GM21619 (cell line): ENCODE measurements at regions not wholly inside any gene's neighbourhood (a gene's known extent, or its start where the extent isn't known, plus 50 kb on each side); places are given as distances from the start of the nearest gene placed in this dataset.
"Not testable (repeated sequence)": the region's sequence is repeated elsewhere in the genome, so short reads cannot be mapped to it uniquely, and the experiment has no call there.

Source experiments
- ATAC-seq: cut with Tn5 transposase; IDR thresholded peaks from one replicate; pipeline ENCODE4 v1.9.1; 2021; ENCODE audit not compliant: unreplicated experiment

- no peak for ATAC-seq
Measured at GRCh38 chr5:145660897-145661640, 174.1 kb downstream of the PRELID2 start.

- ATAC-seq = no peak
Measured at GRCh38 chr5:145658435-145658834, 176.7 kb downstream of the PRELID2 start.

- ATAC-seq = not testable (repeated sequence)
Measured at GRCh38 chr5:145652700-145653099, 182.4 kb downstream of the PRELID2 start.

- ATAC-seq = not testable (repeated sequence)
Measured at GRCh38 chr5:145647137-145647536, 188.0 kb downstream of the PRELID2 start.

- not testable (repeated sequence) for ATAC-seq
Measured at GRCh38 chr5:145643214-145643613, 191.9 kb downstream of the PRELID2 start.

GRCh38 chr5:145637396-145637795, 197.7 kb downstream of the PRELID2 start:
- ATAC-seq = no peak

- ATAC-seq = no peak
Measured at GRCh38 chr5:145636371-145636770, 198.8 kb downstream of the PRELID2 start.

- ATAC-seq = no peak
Measured at GRCh38 chr5:145633474-145633873, 201.7 kb downstream of the PRELID2 start.

GRCh38 chr5:145632701-145633100, 202.4 kb downstream of the PRELID2 start:
- no peak for ATAC-seq

- no peak for ATAC-seq
Measured at GRCh38 chr5:145629047-145629446, 206.1 kb downstream of the PRELID2 start.

- ATAC-seq = no peak
Measured at GRCh38 chr5:145628525-145628924, 206.6 kb downstream of the PRELID2 start.

- no peak for ATAC-seq
Measured at GRCh38 chr5:145619806-145620310, 215.3 kb downstream of the PRELID2 start.

GRCh38 chr5:145616739-145617138, 218.4 kb downstream of the PRELID2 start:
- ATAC-seq = not testable (repeated sequence)

GRCh38 chr5:145598983-145599382, 236.2 kb downstream of the PRELID2 start:
- no peak for ATAC-seq

GRCh38 chr5:145598184-145598583, 237.0 kb downstream of the PRELID2 start:
- no peak for ATAC-seq

- no peak for ATAC-seq
Measured at GRCh38 chr5:145591578-145591977, 243.6 kb downstream of the PRELID2 start.

- no peak for ATAC-seq
Measured at GRCh38 chr5:145589063-145589462, 246.1 kb downstream of the PRELID2 start.

GRCh38 chr5:145588558-145588957, 246.6 kb downstream of the PRELID2 start:
- ATAC-seq = no peak

- no peak for ATAC-seq
Measured at GRCh38 chr5:145588113-145588512, 247.0 kb downstream of the PRELID2 start.

- ATAC-seq = no peak
Measured at GRCh38 chr5:145587710-145588109, 247.4 kb downstream of the PRELID2 start.

GRCh38 chr5:145587308-145587672, 247.9 kb downstream of the PRELID2 start:
- ATAC-seq = no peak

GRCh38 chr5:145586661-145587307, 248.4 kb downstream of the PRELID2 start:
- ATAC-seq = no peak
